HG03558 (cell line): ENCODE measurements at regions not wholly inside any gene's neighbourhood (a gene's known extent, or its start where the extent isn't known, plus 50 kb on each side); places are given as distances from the start of the nearest gene placed in this dataset.

Experiments
- ATAC-seq: cut with Tn5 transposase; IDR thresholded peaks from one replicate; pipeline ENCODE4 v1.9.1; 2021; ENCODE audit warnings: moderate number of reproducible peaks; ENCODE audit not compliant: unreplicated experiment; ENCODE audit errors: extremely low read depth

DNA sequence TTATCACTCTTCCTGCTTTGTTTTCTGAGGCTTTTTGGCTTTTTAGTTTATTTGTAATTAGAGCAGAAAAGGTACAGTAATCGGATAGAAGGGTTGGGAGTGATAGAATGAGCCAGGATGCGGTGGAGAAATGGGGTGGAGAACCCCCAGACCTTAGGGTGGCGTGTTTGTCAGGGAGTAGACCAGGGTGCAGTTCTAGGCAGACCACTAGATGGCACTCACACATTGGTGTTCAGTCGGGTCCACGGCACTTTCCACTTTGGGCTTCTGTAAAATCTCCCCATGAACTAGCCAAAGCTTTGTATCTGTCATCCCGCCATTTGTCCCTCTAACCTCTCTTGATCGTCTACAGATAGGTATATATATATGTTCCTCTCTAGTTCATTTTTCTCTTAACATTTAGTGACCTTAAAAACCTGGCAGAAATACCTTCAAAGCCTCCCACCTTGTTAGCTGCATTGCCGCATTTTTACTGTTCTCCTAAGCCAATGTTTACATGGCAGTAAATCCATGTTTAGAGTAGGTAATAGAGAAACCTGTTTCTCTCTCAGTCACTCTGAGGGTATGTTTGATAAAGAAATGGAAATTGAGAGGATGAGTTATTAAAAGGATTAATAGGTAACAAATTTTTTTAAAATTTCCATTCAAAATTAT is 154.9 kb downstream of the TM9SF2 start:
- ATAC-seq = no peak

GRCh38 chr13:99655351-99656091 is 154.2 kb downstream of the TM9SF2 start:
- ATAC-seq = no peak

GRCh38 chr13:99654076-99654475 is 152.8 kb downstream of the TM9SF2 start:
- ATAC-seq = no peak

DNA sequence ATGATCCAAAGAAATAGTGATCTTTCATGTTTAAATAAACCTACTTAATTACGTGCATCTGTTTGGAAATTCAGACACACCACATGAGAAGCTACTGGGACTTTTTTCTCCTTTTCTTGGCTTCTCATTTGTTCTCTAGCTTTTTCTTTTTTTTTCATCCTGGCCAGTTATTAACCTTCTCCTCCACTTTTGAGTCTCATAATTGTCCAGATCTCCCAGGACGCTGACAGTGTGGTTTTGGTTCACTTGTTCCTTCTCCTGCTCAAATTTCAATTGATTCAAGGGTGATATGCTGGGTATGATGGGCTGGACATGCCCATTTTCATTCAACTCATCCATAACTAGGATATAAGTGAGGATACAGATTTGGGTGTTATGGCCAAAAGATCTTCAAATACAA is 152.3 kb downstream of the TM9SF2 start:
- ATAC-seq = no peak

DNA sequence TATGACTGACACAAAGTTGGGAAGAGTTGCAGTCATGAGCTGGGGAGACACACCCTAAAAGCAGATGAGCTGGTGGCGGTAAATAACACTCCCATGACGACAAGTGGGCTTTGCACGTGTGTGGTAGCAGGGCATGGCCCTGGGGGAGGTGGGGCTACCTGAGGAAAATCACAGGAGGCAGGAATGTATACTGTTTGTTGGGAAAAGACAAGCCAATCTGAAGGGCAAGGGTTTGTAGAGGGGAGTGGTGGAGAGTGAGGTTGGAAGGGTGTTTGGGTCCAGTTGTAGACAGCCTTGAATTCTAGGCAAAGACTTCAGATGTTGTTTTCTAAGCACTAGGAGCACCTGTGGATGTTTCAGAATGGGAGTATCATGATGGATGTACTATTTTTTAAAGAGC is 151.6 kb downstream of the TM9SF2 start:
- no peak for ATAC-seq

- no peak for ATAC-seq
Measured at GRCh38 chr13:99652141-99652540, 150.9 kb downstream of the TM9SF2 start.

GRCh38 chr13:99651016-99651415 is 149.7 kb downstream of the TM9SF2 start:
- no peak for ATAC-seq

DNA sequence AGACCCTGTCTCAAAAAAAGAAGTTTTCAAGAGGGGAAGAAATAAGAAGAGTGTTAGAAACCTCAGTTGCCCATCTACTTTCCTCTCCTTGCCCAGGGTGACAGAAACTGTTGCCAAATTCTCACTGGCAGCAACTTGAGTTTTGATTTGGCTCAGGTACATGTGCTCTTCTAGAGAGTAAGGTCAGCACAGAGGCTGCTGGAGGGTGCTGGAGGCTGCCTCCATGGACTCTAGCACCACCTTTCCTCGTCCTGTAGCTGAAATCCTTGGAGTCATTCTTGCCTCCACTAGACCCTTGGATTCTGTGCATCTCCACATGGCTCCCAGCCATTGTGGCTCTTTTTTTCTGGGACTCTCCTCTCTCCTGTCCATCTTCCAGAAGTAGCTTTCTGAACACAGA is 149.1 kb downstream of the TM9SF2 start:
- no peak for ATAC-seq

DNA sequence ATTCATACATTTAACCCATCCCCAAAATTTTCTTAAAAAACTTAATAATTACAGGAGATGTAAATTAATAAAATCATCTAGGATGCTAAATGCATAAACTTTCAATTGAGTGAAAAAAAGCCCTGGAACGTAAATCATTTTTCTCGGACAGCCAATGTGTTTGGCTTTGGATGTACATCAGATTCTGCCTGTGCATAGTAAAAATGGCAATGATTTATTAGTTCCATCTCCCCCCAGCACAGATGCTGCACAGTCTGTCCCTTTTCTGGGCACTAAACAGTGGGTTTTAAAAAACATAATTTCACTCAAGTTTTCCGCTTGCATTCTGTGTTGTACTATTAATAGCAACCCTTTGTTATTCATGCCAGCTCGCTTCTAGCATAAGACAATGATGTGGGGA is 147.7 kb downstream of the TM9SF2 start:
- ATAC-seq = no peak

- no peak for ATAC-seq
Measured at GRCh38 chr13:99648066-99648665, 146.9 kb downstream of the TM9SF2 start.

- no peak for ATAC-seq
Measured at GRCh38 chr13:99647596-99647985, 146.3 kb downstream of the TM9SF2 start.

DNA sequence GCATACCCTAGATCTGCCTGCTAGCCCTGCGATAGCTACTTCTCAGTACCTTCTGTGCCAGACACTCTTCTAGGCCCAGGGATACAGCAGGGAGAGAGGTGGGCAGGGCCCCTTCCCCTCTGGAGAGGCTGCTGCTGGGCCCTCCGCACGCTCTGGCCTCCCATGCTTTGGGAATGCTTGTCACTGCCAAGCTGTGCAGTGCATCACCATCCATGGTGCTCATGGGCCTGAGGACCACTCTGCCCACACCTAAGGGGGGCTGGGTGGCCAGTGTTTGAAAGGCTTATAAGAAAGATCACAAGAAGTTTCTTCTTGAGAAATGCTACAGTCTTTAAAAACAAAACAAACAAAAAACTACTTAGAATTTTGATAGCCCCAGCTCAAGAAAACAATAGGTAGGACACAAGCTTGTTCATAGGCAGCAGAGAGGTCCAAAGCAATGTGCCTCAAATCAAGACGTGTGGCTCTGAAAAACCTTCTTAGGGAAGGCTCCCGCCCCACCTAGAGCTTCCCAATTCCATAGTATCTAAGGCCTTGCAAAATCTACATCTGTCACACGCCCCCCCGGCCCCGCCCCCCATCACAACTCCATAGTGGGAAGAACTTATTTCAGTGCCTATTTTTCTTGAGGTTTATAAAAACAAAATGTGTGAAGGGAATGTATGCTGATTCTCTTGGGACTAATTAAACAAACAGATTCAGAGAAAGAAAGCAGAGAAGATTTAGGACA is 145.8 kb downstream of the TM9SF2 start:
- no peak for ATAC-seq

DNA sequence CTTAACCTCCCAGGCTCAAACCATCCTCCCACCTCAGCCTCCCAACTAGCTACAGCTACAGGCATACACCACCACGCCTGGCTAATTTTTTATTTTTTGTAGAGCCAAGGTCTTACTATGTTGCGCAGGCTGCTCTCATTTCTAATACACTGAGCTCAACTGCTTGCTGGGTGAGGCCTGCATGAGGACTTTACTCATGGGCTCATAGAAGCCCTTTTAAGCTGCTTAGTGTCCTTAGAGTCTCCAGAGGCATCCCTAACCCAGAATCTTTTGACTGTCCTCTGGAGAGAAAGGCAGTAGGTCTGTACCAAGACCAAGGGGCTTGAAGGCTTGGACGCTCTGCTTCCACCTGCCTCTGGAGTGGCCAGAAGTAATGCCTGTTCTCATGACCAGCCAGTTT is 141.6 kb downstream of the TM9SF2 start:
- ATAC-seq = no peak

GRCh38 chr13:99642006-99642405 is 140.7 kb downstream of the TM9SF2 start:
- ATAC-seq = no peak

DNA sequence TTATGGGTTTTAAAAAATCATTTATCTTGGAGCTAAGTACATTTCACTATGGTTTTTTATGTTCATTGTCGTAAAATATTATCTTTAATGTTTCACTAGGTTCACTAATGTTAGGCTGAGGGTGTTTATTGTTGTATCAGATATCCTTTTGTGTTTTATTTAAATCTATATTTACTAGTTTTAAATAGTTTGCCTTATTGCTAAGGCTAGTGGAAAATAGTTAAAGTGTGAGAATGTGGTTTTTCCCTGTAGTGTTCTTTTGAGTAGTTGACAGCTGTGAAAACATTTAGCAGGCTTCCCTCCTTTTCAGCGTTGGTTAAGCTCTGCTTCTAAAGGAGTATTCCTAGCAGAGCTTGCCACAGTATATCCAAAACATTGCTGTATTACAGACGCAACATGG is 139.0 kb downstream of the TM9SF2 start:
- no peak for ATAC-seq

DNA sequence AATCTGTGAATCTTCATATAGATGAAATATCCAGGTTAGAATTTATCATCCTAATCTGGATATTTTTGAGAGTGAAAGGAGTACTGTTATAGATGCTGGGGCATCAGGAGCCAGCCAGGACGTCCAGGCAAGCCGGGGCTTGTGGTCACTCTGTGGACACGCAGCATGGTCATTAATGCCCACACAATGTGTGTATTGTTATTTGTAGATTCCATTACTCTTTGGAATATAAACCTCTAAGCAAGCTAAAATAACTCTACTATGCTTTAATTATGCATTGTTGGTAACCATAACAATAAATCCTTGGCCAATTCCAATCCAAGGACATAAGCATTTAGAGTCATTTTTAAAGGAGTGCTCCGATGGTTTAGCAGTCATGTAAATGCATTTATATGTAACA is 137.9 kb downstream of the TM9SF2 start:
- ATAC-seq = no peak

GRCh38 chr13:99636728-99637353 is 135.6 kb downstream of the TM9SF2 start:
- ATAC-seq = no peak

GRCh38 chr13:99636306-99636705 is 135.0 kb downstream of the TM9SF2 start:
- ATAC-seq = no peak

- no peak for ATAC-seq
Measured at GRCh38 chr13:99634672-99635071, 133.4 kb downstream of the TM9SF2 start.

DNA sequence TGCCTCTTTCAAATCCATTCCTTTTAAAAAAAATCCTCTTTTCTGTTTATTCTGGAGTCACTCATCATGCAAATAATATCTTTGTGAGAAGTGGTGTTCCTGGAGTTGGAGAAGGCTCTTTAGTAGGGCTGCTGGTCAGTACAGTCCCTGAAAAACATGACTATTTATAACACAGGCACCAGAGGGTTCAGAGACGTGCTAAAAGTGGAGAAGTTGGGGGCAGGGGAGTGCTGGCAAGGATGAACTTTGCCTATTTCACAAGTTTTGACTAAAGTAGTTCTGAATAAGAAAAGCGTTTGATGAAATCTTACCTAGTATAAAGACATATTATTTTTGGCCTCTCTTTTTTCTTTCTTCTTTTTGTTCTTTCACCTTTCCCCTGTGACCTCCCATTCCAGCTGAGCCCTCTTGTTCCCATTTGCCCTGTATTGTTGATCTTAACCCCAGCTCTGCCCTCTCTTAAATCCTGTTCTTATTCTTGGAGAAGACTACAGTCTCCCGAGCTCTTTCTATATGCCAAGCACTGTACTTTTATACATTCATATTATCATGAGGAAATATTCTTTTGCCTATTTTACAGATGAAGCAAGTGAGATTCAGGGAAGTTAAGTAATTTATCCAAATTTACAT is 129.1 kb downstream of the TM9SF2 start:
- no peak for ATAC-seq
